Mammary epithelial cell (primary cell): ENCODE measurements at regions not wholly inside any gene's neighbourhood (a gene's known extent, or its start where the extent isn't known, plus 50 kb on each side); places are given as distances from the start of the nearest gene placed in this dataset.

Source experiments
- EZH2 ChIP-seq: IDR thresholded peaks from 2 replicates; pipeline ENCODE4 v1.6.1; 2012; ENCODE audit warnings: low read length, inconsistent platforms, borderline replicate concordance
- TF ChIP-seq, protein P1 (sequence below), 2 donors: IDR thresholded peaks in 1 of 2; conservative IDR thresholded peaks in 1 of 2; 2 replicates each; pipeline ENCODE4 v1.5.1; 2011 to 2012; ENCODE audit warnings: inconsistent platforms in 2 of 2, low read length in 2 of 2, mild to moderate bottlenecking in 2 of 2, control low read depth in 1 of 2, low read depth in 1 of 2; ENCODE audit not compliant: insufficient read depth in 1 of 2; ENCODE audit errors: extremely low read depth in 1 of 2

DNA sequence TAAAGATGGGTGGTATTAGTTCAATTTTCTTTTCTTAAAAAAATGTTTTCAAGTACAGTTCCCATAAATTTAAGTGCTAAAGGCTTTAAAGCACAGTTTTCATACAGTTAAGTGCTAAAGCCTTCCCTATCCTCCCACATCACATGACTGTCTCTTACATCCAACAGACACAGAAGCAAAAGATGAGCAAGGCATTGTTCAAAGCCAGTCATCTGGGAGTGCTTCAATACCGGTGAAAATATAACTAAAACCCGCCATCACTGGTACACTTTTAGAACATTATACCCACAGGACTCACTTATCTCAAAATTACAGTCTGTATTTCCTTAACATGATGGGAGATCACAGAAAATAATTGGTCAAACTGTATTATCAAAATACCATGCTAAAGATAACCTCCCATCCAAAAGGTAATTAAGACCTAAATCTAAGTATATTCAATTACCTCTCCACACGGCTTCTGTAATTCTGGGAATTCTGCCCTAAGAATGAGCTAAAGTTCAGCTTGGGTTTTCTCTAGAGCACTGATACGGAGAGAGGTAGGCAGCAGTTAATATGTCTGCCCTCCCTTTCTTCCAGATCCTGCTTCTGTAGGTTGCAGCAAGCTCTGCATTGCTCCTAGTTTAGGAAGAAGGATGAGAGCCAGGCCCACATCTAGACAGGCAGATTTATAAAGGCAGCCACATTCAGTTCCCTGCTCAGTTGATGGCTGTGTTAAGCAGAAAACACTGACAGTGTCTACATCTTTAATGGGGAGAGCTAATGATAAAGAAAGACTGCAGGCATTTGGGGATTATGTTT lies 474.8 kb upstream of the PFKP start:
- TF ChIP-seq, protein P1, sequence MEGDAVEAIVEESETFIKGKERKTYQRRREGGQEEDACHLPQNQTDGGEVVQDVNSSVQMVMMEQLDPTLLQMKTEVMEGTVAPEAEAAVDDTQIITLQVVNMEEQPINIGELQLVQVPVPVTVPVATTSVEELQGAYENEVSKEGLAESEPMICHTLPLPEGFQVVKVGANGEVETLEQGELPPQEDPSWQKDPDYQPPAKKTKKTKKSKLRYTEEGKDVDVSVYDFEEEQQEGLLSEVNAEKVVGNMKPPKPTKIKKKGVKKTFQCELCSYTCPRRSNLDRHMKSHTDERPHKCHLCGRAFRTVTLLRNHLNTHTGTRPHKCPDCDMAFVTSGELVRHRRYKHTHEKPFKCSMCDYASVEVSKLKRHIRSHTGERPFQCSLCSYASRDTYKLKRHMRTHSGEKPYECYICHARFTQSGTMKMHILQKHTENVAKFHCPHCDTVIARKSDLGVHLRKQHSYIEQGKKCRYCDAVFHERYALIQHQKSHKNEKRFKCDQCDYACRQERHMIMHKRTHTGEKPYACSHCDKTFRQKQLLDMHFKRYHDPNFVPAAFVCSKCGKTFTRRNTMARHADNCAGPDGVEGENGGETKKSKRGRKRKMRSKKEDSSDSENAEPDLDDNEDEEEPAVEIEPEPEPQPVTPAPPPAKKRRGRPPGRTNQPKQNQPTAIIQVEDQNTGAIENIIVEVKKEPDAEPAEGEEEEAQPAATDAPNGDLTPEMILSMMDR (conservative IDR thresholded peaks at IDR 0.05 in 1 of 2, IDR thresholded peaks at IDR 0.05 in 1 of 2; ENCODE audit: extremely low read depth in 1 of 2, insufficient read depth in 1 of 2, low read depth in 1 of 2, low read length in 2 of 2): no peak
- no peak for TF ChIP-seq EZH2
